Prostate gland (tissue), 2 donors: ENCODE measurements at regions not wholly inside any gene's neighbourhood (a gene's known extent, or its start where the extent isn't known, plus 50 kb on each side); places are given as distances from the start of the nearest gene placed in this dataset.
A peak's percentile ranks its signal among the peaks of the same experiment; 100 is the strongest.

Source experiments
- DNase-seq: peaks from one replicate; pipeline ENCODE4 v3.0.0-alpha.2; 2019; ENCODE audit warnings: low spot score
- H3K27ac ChIP-seq, 2 donors: fragments of 200-600 bp; sonication (generic); 2 replicates each; pipeline ENCODE4 v1.5.1; 2017 to 2019
- H3K27me3 ChIP-seq: fragments of 200-600 bp; sonication (generic); replicated peaks from 2 replicates; pipeline ENCODE4 v1.5.1; 2019; ENCODE audit not compliant: insufficient read depth
- H3K36me3 ChIP-seq, 2 donors: fragments of 200-600 bp; sonication (generic); 1 replicate in 1 of 2; 2 replicates in 1 of 2; pipeline versions ENCODE4 v1.5.1 to v1.8.1; 2017 to 2019
- H3K4me1 ChIP-seq: fragments of 200-600 bp; sonication (generic); replicated peaks from 2 replicates; pipeline ENCODE4 v1.5.1; 2019
- H3K4me3 ChIP-seq, 2 donors: fragments of 200-600 bp; sonication (generic); 2 replicates each; pipeline ENCODE4 v1.5.1; 2017 to 2019
- H3K9me3 ChIP-seq: fragments of 200-600 bp; sonication (generic); 2 replicates; pipeline ENCODE4 v1.5.1; 2017
- CTCF ChIP-seq, 4 experiments: fragments of 200-600 bp in 2 of 4; fragments of 450-650 bp in 2 of 4; sonication (generic) in 2 of 4; IDR thresholded peaks; 1 replicate in 3 of 4; 2 replicates in 1 of 4; pipeline ENCODE4 v1.5.1; 2016 to 2019; ENCODE audit warnings: antibody characterized with exemption in 4 of 4, mild to moderate bottlenecking in 2 of 4, moderate library complexity in 2 of 4
- POLR2A ChIP-seq: fragments of 450-650 bp; IDR thresholded peaks from one replicate; pipeline ENCODE4 v1.6.1; 2016; ENCODE audit warnings: antibody characterized with exemption, mild to moderate bottlenecking
- POLR2AphosphoS5 ChIP-seq: sonication (generic); formaldehyde crosslinking; IDR thresholded peaks from one replicate; pipeline ENCODE4 v1.6.1; 2017; ENCODE audit warnings: antibody characterized with exemption
- WGBS: methylation state at CpG from one replicate; pipeline ENCODE4 v1.1.5; 2018; 5-methylcytosine and 5-hydroxymethylcytosine counted together
- intact Hi-C: fragments of 100-400 bp; cut with DNase I; formaldehyde crosslinking; loops from one replicate; pipeline ENCODE4 v1.14.2; 2022

- H3K27me3 ChIP-seq = no peaks in the 10 kb centered on the region
- H3K4me1 ChIP-seq = no peaks in the 10 kb centered on the region
- H3K4me3 ChIP-seq = no peak overlapping the region
- peak; percentile 37 for DNase-seq
- no peak overlapping the region for H3K27ac ChIP-seq
- H3K36me3 ChIP-seq = no peaks in the 10 kb centered on the region
- H3K9me3 ChIP-seq = no peaks in the 10 kb centered on the region
- TF ChIP-seq CTCF (IDR thresholded peaks at IDR 0.05) = no peak
- peak; percentile 51 for TF ChIP-seq POLR2AphosphoS5
- intact Hi-C loops = no loop called here
Measured at GRCh38 chrX:134162032-134162431, 75.0 kb upstream of the CCDC160 start.

GRCh38 chrX:134163836-134164235 lies 73.1 kb upstream of the CCDC160 start:
- no peaks in the 10 kb centered on the region for H3K27me3 ChIP-seq
- WGBS = 100% methylated on average over 1 of the region's 1 CpG
- no peak for TF ChIP-seq POLR2AphosphoS5
- TF ChIP-seq POLR2A = no peak
- TF ChIP-seq CTCF (IDR thresholded peaks at IDR 0.05) = no peak
- no peak overlapping the region for H3K27ac ChIP-seq
- intact Hi-C loops = no loop called here
- H3K4me1 ChIP-seq = no peaks in the 10 kb centered on the region
- H3K9me3 ChIP-seq = no peaks in the 10 kb centered on the region
- DNase-seq = no peak
- H3K4me3 ChIP-seq = no peak overlapping the region
- no peaks in the 10 kb centered on the region for H3K36me3 ChIP-seq

- TF ChIP-seq POLR2A = no peak
- peak; percentile 66 for TF ChIP-seq POLR2AphosphoS5
- H3K36me3 ChIP-seq = no peaks in the 10 kb centered on the region
- intact Hi-C loops = no loop called here
- peak; percentile 34 for DNase-seq
- H3K27ac ChIP-seq = peak overlapping the region in 1 of 2 donors; percentile 43
- 11% methylated on average over 6 of the region's 6 CpGs for WGBS
- no peak overlapping the region for H3K4me3 ChIP-seq
- no peaks in the 10 kb centered on the region for H3K4me1 ChIP-seq
- H3K9me3 ChIP-seq = no peaks in the 10 kb centered on the region
- H3K27me3 ChIP-seq = no peaks in the 10 kb centered on the region
Measured at GRCh38 chrX:134167591-134168203, 69.3 kb upstream of the CCDC160 start.

GRCh38 chrX:134171661-134172587 lies 65.1 kb upstream of the CCDC160 start:
- Histone ChIP-seq H3K36me3 (no peaks in the 10 kb centered on the region), H3K27me3 (no peaks in the 10 kb centered on the region), H3K27ac (peak overlapping the region; percentile 69 to 77), H3K4me3 (peak overlapping the region; percentile 42 to 47), H3K4me1 (no peaks in the 10 kb centered on the region), H3K9me3 (no peaks in the 10 kb centered on the region)
- intact Hi-C loops = no loop called here
- WGBS = 2% methylated on average over 56 of the region's 74 CpGs
- DNase-seq = peak; percentile 35
- TF ChIP-seq POLR2AphosphoS5 (peak; percentile 38), POLR2A (no peak)

- under 1% methylated on average over 38 of the region's 51 CpGs for WGBS
- H3K27ac ChIP-seq = peak overlapping the region; percentile 69 to 77
- peak overlapping the region; percentile 42 to 47 for H3K4me3 ChIP-seq
- H3K4me1 ChIP-seq = no peaks in the 10 kb centered on the region
- TF ChIP-seq POLR2A (no peak), POLR2AphosphoS5 (no peak), CTCF (IDR thresholded peaks at IDR 0.05) (no peak)
- H3K36me3 ChIP-seq = no peaks in the 10 kb centered on the region
- peak; percentile 33 for DNase-seq
- intact Hi-C loops = no loop called here
- H3K9me3 ChIP-seq = no peaks in the 10 kb centered on the region
- no peaks in the 10 kb centered on the region for H3K27me3 ChIP-seq
Measured at GRCh38 chrX:134172588-134173259, 64.3 kb upstream of the CCDC160 start.
